NCI-H345 treated with DMSO at 0.1 percent for 48 hours (cell line): ENCODE measurements at regions not wholly inside any gene's neighbourhood (a gene's known extent, or its start where the extent isn't known, plus 50 kb on each side); places are given as distances from the start of the nearest gene placed in this dataset.
"Not testable (repeated sequence)": the region's sequence is repeated elsewhere in the genome, so short reads cannot be mapped to it uniquely, and the experiment has no call there.

ENCODE experiments used
- DNase-seq: peaks from one replicate; lab custom pipeline; 2025; ENCODE audit not compliant: unreplicated experiment; lab: John Stamatoyannopoulos, UW

- DNase-seq, result no peak
These were observed 59.6 kb upstream of the MAN2A1 start for GRCh38 chr5:109630093-109630492.

- no peak for DNase-seq
These were observed 61.1 kb upstream of the MAN2A1 start for GRCh38 chr5:109628591-109628990.

GRCh38 chr5:109621266-109621665 lies 68.5 kb upstream of the MAN2A1 start:
- not testable (repeated sequence) for DNase-seq

- no peak for DNase-seq
These were observed 69.1 kb upstream of the MAN2A1 start for GRCh38 chr5:109620651-109621050.

GRCh38 chr5:109619606-109620005 lies 70.1 kb upstream of the MAN2A1 start:
- DNase-seq, result no peak

GRCh38 chr5:109619021-109619460 lies 70.7 kb upstream of the MAN2A1 start:
- no peak for DNase-seq

- no peak for DNase-seq
These were observed 74.7 kb upstream of the MAN2A1 start for GRCh38 chr5:109614981-109615380.

GRCh38 chr5:109614301-109614700 lies 75.4 kb upstream of the MAN2A1 start:
- DNase-seq, result no peak

- no peak for DNase-seq
These were observed 77.3 kb upstream of the MAN2A1 start for GRCh38 chr5:109612278-109612905.

- DNase-seq, result no peak
These were observed 78.2 kb upstream of the MAN2A1 start for GRCh38 chr5:109611505-109611904.

GRCh38 chr5:109611061-109611460 lies 78.7 kb upstream of the MAN2A1 start:
- no peak for DNase-seq

- no peak for DNase-seq
These were observed 79.1 kb upstream of the MAN2A1 start for GRCh38 chr5:109610581-109610980.

GRCh38 chr5:109605207-109605730 lies 84.5 kb upstream of the MAN2A1 start:
- no peak for DNase-seq

- DNase-seq, result no peak
These were observed 85.0 kb upstream of the MAN2A1 start for GRCh38 chr5:109604758-109605157.

GRCh38 chr5:109601736-109602135 lies 88.0 kb upstream of the MAN2A1 start:
- no peak for DNase-seq

GRCh38 chr5:109597893-109598292 lies 91.8 kb upstream of the MAN2A1 start:
- DNase-seq, result no peak

- no peak for DNase-seq
These were observed 95.5 kb upstream of the MAN2A1 start for GRCh38 chr5:109594217-109594616.

GRCh38 chr5:109590799-109591198 lies 98.9 kb upstream of the MAN2A1 start:
- no peak for DNase-seq

- no peak for DNase-seq
These were observed 99.7 kb upstream of the MAN2A1 start for GRCh38 chr5:109589986-109590385.

GRCh38 chr5:109589239-109589638 lies 100.5 kb upstream of the MAN2A1 start:
- no peak for DNase-seq

- no peak for DNase-seq
These were observed 101.3 kb upstream of the MAN2A1 start for GRCh38 chr5:109588281-109589035.

- no peak for DNase-seq
These were observed 104.6 kb upstream of the MAN2A1 start for GRCh38 chr5:109584986-109585599.
